PC-9 (cell line): ENCODE measurements at regions not wholly inside any gene's neighbourhood (a gene's known extent, or its start where the extent isn't known, plus 50 kb on each side); places are given as distances from the start of the nearest gene placed in this dataset.

Experiments used
- EZH2 ChIP-seq: fragments of 200-600 bp; sonication (generic); IDR thresholded peaks from 2 replicates; pipeline ENCODE4 v1.8.0; 2017; ENCODE audit warnings: antibody characterized with exemption, low read depth
- TF ChIP-seq, protein P1 (sequence below): fragments of 200-600 bp; sonication (generic); conservative IDR thresholded peaks from 2 replicates; pipeline ENCODE4 v1.6.1; 2017; ENCODE audit warnings: mixed run types, antibody characterized with exemption, mild to moderate bottlenecking, moderate library complexity

DNA sequence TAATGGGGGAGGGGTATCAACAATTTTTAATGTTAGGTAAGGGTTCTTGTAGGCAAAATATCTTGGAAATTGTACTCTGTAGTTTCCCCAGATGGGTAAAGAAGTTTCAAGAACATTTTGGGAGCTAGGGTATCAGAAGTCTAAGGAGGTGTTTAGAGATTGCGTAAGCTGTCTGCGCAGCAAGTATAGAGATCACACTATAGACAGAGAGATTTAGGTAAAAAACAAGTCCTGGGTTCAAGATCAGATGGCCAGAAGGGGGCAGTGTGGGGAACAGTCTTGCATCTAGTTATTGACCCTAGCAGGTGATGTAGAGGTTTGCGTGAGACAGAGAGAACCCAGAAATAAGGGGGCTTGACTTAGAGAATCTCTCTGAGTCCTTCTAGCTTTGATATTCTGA is 80.8 kb downstream of the S1PR1 start:
- TF ChIP-seq, protein P1, sequence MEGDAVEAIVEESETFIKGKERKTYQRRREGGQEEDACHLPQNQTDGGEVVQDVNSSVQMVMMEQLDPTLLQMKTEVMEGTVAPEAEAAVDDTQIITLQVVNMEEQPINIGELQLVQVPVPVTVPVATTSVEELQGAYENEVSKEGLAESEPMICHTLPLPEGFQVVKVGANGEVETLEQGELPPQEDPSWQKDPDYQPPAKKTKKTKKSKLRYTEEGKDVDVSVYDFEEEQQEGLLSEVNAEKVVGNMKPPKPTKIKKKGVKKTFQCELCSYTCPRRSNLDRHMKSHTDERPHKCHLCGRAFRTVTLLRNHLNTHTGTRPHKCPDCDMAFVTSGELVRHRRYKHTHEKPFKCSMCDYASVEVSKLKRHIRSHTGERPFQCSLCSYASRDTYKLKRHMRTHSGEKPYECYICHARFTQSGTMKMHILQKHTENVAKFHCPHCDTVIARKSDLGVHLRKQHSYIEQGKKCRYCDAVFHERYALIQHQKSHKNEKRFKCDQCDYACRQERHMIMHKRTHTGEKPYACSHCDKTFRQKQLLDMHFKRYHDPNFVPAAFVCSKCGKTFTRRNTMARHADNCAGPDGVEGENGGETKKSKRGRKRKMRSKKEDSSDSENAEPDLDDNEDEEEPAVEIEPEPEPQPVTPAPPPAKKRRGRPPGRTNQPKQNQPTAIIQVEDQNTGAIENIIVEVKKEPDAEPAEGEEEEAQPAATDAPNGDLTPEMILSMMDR: no peak
- TF ChIP-seq EZH2: no peak
